Omental fat pad (tissue), 3 donors: ENCODE measurements at regions not wholly inside any gene's neighbourhood (a gene's known extent, or its start where the extent isn't known, plus 50 kb on each side); places are given as distances from the start of the nearest gene placed in this dataset.

Source experiments
- ATAC-seq: fragments of 150-250 bp; one replicate; pipeline ENCODE4 v1.9.1; 2016; ENCODE audit warnings: mild to moderate bottlenecking, moderate library complexity; ENCODE audit not compliant: low FRiP score
- DNase-seq: peaks from one replicate; pipeline ENCODE4 v3.0.0-alpha.2; 2019; ENCODE audit warnings: low spot score
- TF ChIP-seq, protein P1 (sequence below), 3 donors: fragments of 450-650 bp; IDR thresholded peaks; one replicate each; pipeline ENCODE4 v1.5.1; 2016 to 2017; ENCODE audit warnings: antibody characterized with exemption in 3 of 3, mild to moderate bottlenecking in 3 of 3, moderate library complexity in 2 of 3

DNA sequence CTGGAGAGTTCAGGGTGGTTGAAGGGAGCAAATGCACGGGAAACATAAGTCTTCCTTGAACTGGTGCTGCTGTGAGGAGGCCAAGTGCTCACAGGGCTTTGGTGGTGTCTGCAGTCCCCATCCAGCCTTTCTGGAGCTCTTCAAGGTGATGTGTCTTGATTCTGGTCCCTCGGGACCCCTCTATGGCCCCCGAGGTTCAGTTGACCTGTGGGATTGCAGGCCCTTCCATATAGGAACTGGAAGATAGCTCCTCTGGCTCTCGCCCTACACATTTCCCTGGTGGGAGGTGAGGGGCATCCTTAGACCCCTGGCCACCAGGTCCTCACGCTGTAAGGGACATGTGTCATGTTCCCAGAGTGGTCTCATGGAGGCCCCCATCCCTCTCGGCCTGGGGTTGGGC lies 191.8 kb downstream of the GADD45G start:
- no peak for DNase-seq
- ATAC-seq, result no peak
- TF ChIP-seq, protein P1, sequence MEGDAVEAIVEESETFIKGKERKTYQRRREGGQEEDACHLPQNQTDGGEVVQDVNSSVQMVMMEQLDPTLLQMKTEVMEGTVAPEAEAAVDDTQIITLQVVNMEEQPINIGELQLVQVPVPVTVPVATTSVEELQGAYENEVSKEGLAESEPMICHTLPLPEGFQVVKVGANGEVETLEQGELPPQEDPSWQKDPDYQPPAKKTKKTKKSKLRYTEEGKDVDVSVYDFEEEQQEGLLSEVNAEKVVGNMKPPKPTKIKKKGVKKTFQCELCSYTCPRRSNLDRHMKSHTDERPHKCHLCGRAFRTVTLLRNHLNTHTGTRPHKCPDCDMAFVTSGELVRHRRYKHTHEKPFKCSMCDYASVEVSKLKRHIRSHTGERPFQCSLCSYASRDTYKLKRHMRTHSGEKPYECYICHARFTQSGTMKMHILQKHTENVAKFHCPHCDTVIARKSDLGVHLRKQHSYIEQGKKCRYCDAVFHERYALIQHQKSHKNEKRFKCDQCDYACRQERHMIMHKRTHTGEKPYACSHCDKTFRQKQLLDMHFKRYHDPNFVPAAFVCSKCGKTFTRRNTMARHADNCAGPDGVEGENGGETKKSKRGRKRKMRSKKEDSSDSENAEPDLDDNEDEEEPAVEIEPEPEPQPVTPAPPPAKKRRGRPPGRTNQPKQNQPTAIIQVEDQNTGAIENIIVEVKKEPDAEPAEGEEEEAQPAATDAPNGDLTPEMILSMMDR (IDR thresholded peaks at IDR 0.05), result no peak

DNA sequence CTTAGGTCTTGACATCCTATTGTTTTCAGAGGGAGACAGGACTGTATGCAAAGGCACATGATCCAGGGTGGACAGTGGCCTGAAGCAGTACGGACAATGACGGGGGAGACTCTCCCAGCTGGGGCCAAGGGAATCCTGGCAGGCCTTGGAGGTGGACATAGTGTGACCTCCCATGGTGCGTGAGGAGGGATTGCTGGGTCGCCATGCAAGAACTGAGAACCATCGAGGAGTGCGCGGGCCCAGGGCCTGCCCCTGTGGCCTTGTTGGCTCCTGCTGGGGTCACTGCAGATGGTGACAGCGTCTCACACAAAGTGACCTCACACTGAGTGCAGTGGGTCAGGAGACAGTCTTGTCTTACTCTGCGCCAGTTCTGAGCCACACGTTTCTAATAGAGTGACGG lies 192.4 kb downstream of the GADD45G start:
- DNase-seq, result no peak
- TF ChIP-seq, protein P1 (IDR thresholded peaks at IDR 0.05), result no peak
- no peak for ATAC-seq

DNA sequence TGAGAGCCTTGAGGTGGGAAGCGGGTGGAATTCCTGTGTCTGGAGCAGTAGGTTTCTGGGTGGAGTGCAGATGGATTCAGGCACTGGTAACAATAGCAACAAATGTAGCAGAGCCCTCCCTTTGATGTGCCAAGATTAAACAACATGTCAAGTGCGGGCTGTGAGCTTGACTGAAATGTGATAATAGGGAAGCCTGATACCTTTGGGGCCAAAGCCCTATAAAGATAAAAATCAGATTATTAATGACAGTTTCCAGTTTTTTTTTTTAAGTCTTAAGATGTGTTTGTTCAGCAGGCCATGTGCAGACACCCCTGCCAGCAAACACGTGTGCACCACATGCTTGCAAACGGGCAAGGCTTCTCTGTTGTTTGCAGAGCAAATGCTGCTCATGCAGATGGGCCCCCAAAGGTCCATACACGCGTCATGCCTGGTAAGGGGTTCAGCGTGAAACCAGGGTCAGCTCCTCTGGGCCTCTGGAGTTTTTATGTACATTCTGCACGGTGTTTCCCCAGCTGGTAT lies 193.2 kb downstream of the GADD45G start:
- DNase-seq, result no peak
- no peak for ATAC-seq
- TF ChIP-seq, protein P1 (IDR thresholded peaks at IDR 0.05), result no peak

DNA sequence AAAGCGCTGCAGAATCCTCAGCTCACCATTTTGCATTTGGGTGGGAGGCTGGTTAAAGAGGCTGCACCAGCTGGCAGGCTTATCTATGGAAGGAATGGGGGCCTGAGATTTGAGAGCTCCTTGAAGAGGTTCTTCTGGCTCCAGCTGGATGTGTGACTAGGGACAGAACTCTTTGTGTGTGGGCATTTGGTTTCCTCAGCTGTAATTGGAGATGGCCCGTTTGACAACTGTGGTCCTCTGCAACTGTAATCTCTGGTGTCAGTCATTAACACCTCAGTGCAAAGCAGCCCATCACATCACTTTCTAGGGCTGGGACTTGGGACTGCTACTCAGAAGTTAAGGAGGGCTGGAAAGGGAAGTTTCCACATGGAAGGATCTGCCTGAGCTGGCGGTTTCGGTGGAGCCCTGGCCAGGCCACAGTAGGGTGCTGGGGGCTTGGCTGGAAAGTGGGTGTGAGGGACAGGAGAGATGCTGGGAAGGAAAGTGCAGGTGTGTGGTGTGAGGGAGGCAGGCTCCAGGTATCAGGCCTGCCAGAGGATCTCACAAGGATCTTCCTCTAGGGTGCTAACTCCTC lies 193.8 kb downstream of the GADD45G start:
- DNase-seq (no peak), ATAC-seq (no peak)
- TF ChIP-seq, protein P1 (IDR thresholded peaks at IDR 0.05), result no peak

DNA sequence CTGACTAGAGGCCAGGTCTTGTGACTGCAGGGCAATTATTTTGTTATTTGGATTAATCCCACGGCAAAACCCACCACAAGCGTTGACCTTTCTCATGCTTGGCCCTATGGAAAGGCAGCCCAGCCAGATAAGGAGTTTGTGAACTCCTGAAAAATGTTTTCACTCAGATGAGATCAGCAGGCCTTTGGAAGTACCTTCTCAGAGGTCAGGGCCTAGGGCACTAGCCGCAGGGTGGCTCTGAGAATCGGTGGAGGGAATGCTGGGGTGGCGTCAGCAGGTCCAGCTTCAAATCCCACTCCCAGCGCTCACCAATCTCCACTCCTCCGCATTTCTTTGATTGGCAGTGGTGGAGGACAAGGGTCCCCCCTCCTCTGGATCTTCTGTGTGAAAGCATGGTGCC lies 194.4 kb downstream of the GADD45G start:
- TF ChIP-seq, protein P1 (IDR thresholded peaks at IDR 0.05), result no peak
- no peak for DNase-seq
- ATAC-seq, result no peak

DNA sequence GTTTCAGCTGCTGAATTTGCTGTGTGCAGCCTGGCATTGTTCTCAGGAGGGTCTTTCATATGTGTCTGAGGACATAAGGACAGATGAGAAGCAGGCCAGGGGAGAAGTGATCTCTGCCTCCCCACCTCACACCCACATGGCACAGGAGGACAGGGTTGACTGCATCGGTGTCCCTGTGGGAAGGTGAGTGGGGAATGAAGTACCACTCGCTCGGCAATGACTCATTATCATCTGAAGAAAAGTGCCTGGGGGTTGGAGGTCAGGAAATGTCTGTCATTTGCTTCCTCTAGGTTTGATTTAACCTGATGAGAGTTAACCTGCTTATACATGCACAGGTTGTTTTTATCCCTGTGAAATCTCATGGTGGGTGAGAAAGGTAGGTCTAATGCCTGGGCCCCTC lies 195.0 kb downstream of the GADD45G start:
- TF ChIP-seq, protein P1 (IDR thresholded peaks at IDR 0.05), result no peak
- ATAC-seq, result no peak
- DNase-seq, result no peak

DNA sequence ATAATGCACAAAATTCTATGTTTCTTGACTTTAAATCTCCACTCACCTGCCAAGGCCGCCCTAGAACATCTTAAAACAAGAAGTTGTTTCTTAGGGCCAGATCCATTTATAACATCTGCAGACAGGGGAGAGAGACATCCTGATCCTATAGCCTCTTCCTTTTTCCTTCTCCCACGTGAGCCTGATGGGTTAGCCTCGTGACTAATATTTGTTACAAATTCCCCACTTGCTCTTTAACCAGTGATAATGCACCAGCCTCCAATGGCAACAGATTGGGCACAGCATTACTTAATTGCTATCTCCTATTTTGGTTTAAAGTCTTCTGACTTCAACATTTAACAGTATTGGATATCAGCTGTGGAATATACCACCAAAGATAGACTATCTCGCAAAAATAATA lies 196.5 kb downstream of the GADD45G start:
- ATAC-seq, result no peak
- no peak for DNase-seq
- TF ChIP-seq, protein P1 (IDR thresholded peaks at IDR 0.05), result no peak
